ENCODE measurements at regions not wholly inside any gene's neighbourhood (a gene's known extent, or its start where the extent isn't known, plus 50 kb on each side); places are given as distances from the start of the nearest gene placed in this dataset.
"Not testable (repeated sequence)": the region's sequence is repeated elsewhere in the genome, so short reads cannot be mapped to it uniquely, and the experiment has no call there.

DNA sequence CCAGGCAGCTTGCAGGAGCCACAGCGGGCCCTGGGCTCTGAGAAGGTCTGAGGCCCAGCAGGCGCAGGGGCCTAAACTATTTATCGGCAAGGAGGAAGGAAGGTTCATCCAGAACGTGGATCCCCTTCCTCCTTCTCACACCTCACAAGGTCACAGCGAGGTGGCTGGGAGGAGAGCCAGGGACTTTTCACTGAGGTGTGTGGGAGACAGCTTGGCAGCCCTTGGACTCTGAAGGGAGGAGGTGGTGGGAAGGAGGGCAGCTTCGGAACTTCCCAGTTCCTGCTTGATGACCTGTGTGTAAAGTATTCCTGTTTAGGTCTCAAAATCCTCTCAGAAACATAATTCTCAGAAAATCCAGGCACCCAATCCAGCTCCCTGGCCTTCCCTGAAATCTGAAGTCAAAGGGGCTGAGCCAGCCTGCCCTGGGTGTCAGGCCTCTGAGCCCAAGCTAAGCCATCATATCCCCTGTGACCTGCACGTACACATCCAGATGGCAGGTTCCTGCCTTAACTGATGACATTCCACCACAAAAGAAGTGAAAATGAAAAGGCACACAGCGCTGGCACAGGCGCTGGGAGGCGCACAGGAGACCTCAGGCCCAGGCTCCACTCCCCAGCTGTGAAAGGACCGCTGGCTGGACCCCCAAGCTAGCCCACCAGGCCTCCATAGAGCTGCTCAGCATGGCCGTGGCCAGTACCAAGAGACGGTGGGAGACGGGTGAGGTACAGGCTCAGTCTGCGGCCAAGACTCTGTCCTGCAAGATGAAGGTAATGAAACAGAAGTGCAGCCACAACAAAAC is 269.4 kb upstream of the FRG2C start:
- not testable (repeated sequence) for DNase-seq (ENCODE audit: low read depth)

DNA sequence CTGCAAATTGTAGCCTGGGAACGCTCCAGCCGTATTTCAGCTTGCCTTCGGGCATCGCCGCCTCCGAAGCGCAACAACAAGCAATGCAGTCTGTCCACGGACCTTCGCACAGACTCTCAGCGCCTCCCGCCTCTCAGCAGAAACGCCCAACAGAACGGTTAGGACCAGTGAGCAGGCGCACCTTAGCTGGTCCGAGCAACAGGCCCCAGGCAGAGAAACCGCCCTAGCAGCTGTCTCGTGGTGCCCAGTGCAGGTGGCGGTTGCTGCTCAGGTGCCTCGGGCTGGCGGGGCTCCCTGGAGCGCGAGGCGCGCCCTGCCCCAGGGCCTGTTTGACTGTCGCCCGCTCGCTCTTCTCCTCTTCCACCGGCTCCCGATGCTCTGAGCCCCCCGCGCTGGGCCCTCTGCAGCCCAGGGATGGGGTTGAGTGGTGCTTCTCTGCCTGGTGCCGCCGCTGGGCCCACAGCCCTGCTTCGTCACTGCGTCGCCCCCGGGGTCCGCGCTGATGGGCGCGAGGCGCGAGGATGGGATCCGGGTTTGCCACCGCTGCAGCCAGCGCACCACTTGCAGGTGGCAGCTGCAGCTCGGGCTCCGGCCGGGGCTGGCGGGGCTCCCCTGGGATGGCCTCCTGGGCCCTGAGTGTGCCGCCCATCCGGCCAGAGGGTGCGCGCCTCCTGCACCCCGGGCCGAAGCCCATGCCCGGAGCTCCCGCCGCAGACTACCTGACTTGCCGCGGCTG is 268.4 kb upstream of the FRG2C start:
- no peak for DNase-seq (ENCODE audit: low read depth)

DNA sequence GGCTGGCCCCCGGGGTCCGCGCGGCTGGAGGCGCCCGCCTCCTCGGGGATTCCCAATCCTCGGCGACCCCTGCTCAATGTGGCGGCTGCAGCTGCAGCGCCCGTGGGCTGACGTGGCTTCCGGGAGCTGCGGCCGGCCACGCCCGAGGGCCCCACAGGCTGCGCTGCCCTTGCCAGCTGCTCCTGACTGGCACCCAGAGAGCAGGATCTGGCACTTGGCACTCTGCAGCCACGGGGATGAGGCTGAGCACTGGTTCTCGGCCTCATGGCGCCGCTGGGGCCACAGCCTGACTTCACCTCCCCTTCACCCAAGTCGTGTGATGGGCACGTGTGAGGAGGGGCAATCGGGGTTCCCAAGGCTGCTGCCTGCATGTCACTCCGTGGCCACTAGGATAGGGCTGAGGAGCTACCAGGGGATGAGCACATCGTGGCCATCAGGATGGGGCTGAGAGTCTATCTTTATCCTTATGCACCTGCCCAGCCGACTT is 267.8 kb upstream of the FRG2C start:
- no peak for DNase-seq (ENCODE audit: low read depth)

DNA sequence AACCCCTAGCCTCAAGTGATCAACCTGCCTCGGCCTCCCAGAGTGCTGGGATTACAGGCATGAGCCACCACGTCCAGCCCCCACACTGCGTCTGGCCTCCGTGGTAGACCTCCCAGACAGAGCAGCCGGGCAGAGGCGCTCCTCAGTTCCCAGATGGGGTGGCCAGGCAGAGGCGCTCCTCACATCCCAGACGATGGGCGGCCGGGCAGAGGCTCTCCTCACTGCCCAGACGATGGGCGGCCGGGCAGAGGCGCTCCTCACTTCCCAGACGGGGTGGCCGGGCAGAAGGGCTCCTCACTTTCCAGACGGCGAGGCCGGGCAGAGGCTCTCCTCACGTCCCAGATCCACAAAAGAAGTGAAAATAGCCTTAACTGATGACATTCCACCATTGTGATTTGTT is 266.6 kb upstream of the FRG2C start:
- not testable (repeated sequence) for DNase-seq (ENCODE audit: low read depth)

DNA sequence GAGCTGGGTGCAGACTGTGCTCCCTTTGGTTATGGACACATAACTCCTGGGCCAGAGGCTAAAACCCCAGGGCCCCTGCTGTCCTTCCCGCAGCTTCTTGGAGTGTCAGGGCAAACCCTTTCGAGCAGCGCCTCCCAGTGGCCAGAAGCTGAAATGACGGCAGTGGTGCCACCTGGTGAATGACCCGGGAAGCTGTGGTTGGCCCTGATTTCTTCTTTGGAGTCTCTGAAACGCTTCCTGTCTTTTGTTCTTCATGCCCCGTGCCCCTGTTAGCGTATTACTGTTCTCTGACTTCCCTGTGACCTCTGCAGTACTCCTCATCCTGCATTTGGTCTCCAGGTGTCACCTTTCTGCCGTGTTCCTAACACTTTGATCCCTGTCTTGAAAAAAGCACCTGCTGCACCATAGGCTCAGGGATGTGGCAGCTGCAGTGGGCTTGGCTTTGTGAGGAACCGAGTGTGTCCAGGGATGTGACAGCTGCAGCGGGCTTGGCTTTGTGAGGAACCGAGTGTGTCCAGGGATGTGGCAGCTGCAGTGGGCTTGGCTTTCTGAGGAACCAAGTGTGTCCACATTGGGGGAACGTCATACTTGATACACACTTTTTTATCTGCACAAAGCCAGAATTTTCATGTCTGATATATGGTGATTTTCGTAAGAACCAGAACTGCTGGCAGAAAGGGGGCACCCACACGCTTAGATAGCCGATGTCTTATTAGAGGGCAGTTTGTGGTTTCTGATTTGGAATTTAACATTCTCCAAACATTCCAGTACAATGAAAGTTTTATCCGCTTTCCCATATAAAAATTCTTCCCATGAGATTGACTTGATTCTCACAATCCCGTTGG is 241.8 kb upstream of the FRG2C start:
- DNase-seq (ENCODE audit: low read depth) = not testable (repeated sequence)

DNA sequence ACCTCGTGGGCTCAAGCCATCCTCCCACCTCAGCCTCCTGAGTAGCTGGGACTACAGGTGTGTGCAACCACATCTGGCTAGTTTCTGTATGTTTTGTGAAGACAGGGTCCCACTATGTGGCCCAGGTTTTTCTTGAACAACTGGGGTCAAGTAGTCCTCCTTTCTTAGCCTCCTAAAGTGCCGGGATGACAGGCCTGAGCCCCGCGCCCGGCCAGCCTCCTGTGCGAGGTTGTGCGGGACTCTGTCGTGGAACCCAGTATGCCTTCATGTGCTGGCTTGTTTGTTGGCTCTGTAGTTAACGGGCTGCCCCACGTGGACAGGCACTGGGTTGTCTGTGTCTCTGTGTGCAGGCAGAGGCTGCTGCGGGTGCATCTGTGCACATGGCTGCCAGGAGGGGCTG is 238.7 kb upstream of the FRG2C start:
- not testable (repeated sequence) for DNase-seq (ENCODE audit: low read depth)

DNA sequence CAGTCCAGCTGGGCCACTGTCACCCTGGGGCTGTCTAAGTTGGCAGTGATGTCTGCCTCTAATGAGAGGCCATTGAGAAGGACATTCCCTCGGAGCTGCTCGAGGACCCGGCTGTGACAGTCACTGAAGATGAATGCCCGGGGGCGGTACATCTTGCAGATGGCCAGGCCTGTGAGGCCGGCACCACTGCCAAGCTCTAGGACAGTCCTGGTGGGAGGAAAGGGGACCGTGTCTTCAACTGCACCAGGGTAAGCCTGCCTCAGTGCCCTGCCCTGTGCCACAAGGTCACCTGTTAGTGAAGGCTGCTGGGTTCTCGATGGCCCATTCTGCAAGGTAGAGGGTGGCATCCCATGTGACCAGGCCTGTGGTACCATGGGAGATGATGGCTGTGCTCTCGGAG is 236.6 kb upstream of the FRG2C start:
- not testable (repeated sequence) for DNase-seq (ENCODE audit: low read depth)

DNA sequence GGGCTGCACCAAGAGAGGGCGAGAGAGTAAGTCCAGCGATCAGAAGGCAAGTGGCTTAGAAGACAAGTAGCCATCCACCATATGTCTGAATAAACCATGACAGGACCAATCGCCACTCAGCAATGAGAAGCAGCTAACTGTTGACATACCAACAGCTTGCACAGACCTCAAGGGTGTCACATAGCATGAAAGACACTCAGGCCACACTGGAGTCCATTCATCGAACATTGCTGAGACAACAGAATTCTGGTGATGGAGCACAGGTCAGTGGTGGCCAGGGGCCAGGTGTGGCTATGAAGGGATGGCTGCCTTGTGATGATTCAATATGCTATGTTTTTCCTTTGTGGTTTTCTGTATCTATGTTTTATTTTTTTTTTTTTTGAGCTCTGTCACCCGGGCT is 236.2 kb upstream of the FRG2C start:
- DNase-seq (ENCODE audit: low read depth) = peak; percentile 15

DNA sequence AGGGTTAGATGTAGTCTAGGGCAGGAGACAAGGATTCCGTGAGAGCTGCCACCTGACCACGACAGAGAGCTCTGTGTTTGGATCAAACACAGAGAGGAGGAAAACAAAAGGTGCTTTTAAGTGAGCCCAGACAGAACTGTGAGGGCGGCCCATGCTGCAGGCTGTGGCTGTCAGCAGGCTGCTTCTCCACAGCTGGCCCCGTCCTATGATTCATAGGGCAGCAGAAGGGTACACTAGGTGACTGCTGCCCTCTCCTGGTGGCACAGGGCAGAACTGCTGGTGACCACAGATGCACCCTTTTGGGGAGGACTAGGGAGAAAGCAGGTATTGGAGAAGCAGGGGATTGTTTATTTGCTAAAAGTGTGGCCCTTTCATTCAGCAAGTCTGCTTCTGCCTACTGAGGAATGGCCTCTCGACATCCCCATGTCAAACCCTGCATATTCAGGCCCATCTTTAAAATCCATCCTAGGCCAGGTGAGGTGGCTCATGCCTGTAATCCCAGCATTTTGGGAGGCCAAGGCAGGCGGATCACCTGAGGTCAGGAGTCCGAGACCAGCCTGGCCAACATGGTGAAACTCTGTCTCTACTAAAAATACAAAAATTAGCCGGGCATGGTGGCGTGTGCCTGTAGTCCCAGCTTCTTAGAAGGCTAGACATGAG is 234.4 kb upstream of the FRG2C start:
- DNase-seq (ENCODE audit: low read depth) = peak; percentile 77

DNA sequence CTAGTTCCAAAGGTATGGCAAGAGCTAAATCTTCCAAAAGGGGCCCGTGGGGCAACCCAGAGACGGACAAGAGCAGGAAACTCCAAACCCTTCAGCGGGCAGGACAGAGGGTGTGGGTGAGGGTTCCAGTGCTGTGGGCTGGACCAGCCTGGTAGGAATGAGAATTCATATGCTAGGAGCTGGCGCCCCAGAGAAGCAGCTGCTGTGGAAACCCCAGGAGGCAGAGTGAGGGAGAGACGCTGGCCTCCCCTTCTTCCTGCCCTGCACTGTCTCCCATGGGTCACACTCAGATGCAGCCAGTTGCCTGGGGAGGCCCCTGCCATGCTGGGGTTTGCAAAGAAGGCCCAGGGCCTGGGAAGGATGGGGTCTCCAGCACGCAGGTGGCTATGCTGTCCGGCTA is 233.7 kb upstream of the FRG2C start:
- not testable (repeated sequence) for DNase-seq (ENCODE audit: low read depth)

DNA sequence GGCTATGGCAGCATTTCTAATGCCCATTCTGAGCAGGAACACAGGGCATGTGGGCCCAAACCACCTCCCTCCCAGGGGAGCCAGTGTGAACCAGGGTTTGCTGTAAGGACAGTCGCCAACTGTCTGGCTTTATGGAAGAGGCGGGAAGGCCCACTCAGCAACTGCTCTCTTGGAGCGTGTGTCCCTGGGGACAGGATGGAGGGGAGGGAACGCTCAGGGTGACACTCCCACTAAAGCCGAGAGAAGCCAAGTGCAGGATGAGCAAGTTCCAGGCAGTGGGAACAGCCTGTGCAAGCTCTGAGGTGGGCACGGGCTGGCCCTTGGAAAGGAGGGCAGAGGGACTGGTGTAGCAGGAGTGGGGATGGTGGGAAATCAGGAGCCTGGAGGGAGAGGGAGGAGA is 233.0 kb upstream of the FRG2C start:
- not testable (repeated sequence) for DNase-seq (ENCODE audit: low read depth)

DNA sequence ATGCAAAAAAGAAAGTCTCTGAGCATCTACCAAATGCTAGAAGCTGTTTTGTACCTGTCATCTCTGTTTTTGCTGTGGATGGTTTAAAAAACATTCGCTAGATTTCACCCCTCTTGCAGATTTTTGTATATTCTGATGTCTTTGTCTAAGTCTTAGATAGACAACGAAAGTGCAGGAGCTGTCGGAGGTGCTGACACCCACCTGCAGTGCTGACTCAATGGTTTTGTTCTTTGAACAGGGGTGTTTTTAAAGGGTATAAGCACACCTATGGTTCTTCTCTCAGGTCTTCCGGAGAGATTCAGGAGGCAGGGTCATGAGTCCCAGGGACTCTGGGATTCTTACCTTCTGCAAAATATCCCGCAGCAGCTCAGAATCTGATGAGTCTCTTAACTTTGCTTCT is 231.7 kb upstream of the FRG2C start:
- DNase-seq (ENCODE audit: low read depth) = not testable (repeated sequence)

DNA sequence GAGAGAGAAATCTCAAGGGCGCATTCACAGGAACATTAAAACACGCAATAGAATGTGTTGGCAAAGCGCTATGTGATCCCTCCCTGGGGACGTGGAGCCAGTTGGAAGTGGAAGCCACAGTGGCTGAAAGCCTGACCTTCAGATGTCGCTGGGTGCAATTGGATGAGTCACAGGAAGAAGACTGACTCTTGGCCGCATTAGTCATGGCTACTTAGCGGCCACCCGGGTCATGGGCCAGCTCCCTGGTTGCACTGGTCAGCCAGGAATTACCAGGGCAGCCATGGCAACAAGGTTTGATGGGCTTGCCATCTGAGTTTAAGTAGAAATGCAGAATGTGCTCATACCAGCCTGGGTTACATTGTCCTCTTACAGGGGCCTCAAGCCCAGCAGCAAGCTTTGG is 231.2 kb upstream of the FRG2C start:
- DNase-seq (ENCODE audit: low read depth) = peak; percentile 95

DNA sequence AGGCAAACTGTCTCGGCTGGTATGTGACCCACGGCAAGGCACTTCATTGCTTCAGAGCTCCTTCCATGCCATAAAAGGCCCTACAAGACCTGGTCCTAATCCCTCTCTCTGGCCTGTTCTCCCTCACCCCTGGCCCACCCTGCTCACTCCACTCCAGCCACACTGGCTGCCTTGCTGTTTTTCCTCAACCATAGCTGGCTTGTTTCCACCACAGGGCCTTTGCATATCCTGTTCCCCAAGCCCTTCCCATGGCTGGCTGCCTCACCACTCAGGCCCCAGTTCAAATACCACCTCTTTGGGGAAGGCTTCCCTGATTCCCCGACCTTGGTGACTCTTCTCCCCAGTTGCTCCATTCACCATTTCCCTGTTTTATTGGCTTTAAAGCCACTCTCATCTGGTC is 230.8 kb upstream of the FRG2C start:
- DNase-seq (ENCODE audit: low read depth) = peak; percentile 12

DNA sequence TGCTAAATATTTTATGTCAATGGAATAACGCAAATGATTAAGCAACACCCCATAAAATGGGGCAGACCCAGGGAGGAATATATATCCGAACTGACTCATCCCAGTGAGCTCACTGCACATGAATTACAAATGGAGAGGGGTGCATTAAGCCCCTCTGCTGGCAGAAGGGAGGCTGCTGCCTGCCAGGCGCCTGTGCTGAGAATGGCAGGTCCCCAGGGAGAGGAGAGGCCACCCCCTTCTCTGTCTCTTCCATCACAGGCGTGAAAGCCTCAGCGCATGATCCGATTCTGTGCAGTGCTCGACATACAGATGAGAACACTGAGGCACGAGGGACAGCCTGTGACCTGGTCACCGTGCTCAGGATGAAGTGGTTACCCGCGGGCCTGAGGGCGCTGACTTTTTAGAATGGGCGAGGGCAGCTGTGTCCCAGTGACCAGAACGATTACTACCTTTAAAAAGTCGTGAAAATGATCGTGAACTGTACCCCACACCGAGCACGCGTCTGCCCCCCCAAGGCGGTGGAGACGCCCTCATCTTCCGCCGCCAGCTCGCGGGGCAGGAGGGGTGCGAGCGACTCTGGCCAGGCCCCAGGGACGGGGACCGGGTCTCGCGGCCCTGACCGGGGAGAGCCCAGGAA is 229.7 kb upstream of the FRG2C start:
- DNase-seq (ENCODE audit: low read depth) = peak; percentile 83

DNA sequence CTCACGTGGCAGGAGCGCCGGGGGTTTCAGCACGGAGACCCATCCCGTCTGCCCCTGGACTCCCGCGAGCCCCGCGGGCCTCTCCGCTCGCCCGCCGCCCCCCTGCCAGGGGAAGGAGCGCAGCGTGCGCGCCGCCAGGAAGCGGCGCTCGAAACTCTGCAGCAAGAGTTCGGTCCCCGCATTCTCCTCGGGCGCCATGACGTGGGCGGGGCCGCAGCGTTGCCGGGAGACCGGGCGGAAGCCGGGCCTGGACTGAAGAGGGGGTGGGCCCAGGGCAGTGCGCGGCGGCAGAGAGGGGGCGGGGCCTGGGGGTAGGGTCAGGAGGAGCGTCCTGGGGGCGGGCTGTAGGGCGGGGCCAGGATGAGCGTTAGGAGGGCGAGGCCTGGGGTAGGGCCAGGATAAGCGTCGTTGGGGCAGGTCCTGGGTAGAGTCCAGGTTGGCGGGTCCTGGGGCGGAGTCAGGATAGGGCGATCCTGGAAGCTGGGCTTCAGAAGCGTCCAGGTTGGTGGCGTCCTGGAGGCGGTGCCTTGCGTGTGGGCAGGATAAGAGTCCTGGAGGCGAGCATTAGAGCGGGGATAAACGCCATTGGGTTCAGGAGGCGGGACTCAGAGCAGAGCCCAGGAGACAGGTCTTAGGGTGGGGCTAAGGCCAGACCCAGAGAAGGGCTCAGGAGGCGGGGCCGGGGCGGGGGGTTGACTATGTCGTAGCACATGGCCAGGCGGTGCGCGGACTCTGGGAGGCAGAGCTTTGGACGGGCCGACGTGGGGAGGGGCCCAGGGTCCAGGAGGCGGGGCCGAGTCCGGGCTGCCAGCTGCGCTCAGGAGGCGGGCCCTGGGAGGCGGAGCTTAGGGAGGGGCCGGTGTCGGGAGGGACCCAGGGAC is 229.0 kb upstream of the FRG2C start:
- peak; percentile 94 for DNase-seq (ENCODE audit: low read depth)

DNA sequence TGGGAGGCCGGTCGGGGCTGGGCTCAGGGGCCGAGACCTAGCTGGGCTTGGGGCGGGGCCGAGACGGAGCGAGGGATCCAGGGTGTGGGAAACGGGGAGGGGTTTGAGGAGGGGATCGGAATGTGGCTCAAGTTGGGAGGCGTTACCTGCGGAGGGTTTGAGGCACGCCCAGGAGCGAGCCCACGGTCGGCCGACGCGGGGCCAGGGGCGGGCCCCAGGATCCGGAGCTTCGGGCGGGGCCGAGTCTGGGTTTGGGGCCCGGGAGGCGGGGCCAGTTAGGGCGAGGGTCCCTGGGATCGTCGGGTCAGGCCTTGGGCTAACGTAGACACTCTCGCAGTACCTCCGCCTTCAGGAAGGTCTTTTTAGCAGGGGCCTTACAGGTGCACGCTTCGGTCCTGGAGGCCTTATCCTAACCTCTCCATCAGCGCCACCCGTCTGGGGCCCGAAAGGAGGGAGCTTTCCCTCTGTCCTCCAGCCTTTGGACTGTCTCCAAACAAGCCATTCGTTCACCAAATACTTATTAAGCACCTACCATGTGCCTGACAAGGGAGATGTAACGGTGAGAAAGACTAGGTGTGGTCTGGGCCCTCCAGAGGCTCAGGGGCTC is 228.2 kb upstream of the FRG2C start:
- peak; percentile 71 for DNase-seq (ENCODE audit: low read depth)

DNA sequence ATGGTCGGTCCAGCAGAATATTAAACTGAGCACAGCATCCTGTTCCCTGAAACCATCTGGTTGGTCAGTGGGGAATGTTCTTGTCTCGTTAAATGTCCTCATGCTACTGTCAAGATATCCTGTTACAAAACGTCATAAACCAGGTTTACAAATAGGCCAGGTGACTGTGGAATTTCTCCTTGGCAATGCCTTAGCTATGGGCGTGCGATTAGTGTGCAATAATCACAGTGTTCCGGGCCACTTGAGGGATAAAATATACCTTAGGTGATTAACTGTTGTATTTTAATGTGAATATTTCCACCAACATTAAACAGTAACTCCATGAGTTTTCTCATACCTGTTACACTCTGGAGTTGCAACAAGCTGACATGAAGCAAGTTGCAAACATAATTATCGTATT is 223.1 kb upstream of the FRG2C start:
- not testable (repeated sequence) for DNase-seq (ENCODE audit: low read depth)

DNA sequence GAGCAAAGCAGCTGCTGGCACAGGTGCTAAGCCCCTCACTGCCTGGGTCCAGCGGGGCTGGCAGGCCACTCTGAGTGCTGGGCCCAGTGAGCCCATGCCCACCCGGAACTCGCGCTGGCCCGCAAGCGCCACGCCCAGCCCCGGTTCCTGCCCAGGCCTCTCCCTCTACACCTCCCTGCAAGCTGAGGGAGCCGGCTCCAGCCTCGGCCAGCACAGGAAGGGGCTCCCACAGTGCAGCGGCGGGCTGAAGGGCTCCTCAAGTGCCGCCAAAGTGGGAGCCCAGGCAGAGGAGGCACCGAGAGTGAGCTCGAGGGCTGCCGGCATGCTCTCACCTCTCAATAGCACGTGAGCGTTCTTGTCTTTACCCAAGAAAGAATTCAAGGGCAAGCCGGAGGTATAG is 219.5 kb upstream of the FRG2C start:
- DNase-seq (ENCODE audit: low read depth) = not testable (repeated sequence)

DNA sequence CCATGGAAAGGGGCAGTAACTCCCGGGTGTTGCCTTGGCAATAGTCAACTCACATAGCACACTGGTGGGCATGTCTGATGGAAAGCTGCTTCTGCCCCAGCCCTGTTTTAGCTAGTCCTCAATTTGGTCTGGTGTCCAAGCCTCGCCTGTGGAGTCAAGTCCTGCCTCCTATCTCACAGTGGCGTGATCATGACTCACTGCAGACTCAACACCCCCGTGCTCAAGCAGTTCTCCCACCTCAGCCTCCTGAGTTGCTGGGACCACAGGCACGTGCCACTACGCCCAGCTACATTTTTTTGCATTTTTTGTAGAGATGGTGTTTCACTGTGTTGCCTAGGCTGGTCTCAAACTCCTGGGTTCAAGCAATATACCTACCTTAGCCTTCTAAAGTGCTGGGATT is 218.9 kb upstream of the FRG2C start:
- peak; percentile 10 for DNase-seq (ENCODE audit: low read depth)

Data from ELR (cell line).